ENCODE measurements at regions not wholly inside any gene's neighbourhood (a gene's known extent, or its start where the extent isn't known, plus 50 kb on each side); places are given as distances from the start of the nearest gene placed in this dataset.
"Not testable (repeated sequence)": the region's sequence is repeated elsewhere in the genome, so short reads cannot be mapped to it uniquely, and the experiment has no call there.

DNA sequence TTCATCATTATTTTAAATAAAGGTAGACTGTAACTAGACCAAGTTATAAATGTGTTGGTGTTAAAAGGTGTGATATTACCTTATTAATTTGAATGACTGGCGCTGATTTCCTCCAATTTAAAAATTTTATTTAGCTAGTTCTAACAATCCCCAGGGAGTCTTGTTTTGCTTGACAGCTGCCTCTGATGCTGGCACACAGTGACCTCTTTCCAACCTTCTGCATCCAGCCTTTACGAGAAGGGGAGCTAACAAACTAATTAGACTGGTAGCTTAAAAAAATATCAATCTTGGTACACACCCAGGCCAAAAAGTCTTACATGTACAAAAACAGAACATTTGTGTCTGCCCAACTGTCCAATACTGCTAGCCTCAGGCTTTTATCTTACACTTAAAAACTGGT lies 51.8 kb upstream of the ENPEP start:
- DNase-seq = no peak

DNA sequence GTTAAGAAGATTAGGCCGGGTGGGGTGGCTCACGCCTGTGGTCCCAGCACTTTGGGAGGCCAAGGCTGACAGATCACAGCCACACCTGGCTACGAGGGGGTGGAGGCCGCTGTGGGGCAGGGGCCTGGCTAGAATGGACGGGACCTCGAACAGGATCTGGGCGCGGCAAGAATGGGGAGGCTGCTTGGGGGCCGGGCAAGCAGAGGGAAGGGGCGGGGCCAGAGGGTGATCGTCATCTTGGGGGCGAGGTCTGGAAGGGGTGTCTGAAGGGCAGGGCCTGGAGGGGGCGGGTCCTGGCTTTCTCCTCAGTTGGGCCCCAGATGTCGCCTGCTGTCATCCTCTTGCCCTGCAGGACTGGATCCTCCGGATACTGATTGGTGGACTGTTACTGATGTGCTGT lies 57.3 kb upstream of the ENPEP start:
- no peak for DNase-seq

DNA sequence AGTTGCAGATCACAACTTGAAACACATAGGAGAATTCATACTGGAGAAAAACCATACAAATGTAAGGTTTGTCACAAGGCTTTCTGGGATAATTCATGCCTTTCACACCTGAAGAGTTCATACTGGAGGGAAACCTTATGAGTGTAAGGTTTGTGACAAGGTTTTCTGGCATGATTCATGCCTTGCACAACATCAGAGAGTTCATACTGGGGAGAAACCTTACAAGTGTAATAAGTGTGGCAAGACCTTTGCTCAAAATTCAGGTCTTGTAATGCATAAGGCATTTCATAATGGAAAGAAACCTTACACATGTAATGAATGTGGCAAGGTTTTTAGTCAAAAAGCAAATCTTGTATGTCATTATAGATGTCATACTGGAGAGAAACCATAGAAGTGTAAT lies 58.8 kb upstream of the ENPEP start:
- DNase-seq = no peak

DNA sequence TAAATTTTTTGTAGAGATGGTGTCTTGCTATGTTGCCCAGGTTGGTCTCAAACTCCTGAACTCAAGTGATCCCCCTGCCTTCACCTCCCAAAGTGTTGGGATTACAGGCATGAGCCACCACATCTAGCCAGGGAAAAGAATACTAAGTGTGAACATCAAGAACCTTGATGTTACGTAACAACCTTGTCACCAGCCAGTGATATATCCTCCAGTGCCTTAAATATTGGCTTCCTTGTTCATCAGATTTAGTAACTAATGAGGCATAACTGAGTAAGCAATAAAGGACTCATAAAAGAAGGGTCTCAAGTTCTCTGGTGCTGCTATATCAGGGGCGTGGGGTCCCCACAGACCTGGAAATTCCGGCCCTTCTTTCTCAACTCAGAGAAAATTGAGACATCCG lies 60.5 kb upstream of the ENPEP start:
- DNase-seq = peak; percentile 21

DNA sequence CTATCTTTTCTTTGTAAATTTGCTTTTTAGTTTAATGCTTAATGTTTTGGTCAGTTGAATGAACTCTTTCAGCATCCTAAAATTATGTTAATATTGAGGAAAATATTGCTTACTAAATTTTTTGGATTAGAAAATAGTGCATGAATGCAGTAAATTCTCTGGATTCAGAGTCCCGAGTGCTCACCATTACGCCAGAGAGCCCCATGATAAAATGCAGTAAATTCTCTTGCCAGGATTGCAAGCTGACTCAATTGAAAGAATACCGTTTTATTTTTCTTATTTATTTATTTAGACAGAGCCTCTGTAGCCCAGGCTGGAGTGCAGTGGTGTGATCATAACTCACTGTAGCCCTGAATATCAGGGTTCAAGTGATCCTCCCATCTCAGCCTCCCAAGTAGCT lies 60.9 kb upstream of the ENPEP start:
- DNase-seq = peak; percentile 19

DNA sequence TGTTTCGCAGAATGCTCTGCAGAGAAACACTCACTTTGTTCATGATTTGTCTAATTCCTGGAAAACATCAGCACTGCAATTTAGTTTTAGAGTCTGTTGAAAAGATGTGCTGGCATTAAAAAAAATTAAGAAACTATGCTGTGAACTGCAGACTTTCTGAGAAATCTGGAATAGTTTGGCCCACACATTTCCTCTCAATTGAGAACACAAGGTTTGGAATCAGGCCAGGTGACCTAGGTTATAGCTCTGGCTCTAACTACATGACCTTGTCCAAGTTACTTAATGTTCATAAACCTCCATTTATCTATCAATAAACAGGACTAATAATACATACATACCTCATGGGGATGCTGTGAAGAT lies 61.4 kb upstream of the ENPEP start:
- DNase-seq = peak; percentile 50

- peak; percentile 63 for DNase-seq
Measured at GRCh38 chr4:110413807-110414560, 62.0 kb upstream of the ENPEP start.

GRCh38 chr4:110412354-110413065 lies 63.4 kb upstream of the ENPEP start:
- DNase-seq = no peak

- no peak for DNase-seq
Measured at GRCh38 chr4:110411574-110412011, 64.4 kb upstream of the ENPEP start.

DNA sequence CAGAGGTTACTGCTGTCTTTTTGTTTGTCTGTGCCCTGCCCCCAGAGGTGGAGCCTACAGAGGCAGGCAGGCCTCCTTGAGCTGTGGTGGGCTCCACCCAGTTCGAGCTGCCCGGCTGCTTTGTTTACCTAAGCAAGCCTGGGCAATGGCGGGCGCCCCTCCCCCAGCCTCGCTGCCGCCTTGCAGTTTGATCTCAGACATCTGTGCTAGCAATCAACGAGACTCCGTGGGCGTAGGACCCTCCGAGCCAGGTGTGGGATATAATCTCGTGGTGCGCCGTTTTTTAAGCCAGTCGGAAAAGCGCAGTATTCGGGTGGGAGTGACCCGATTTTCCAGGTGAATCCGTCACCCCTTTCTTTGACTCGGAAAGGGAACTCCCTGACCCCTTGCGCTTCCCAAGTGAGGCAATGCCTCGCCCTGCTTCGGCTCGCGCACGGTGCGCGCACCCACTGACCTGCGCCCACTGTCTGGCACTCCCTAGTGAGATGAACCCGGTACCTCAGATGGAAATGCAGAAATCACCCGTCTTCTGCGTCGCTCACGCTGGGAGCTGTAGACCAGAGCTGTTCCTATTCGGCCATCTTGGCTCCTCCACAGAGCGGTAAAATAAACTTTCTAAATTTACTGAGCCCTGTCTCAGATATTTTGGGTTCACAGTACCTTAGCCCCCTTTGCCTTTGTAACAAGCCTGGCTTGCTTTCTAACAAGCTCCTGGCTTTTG lies 64.9 kb upstream of the ENPEP start:
- DNase-seq = not testable (repeated sequence)

GRCh38 chr4:110400086-110400485 lies 75.9 kb upstream of the ENPEP start:
- no peak for DNase-seq

- DNase-seq = not testable (repeated sequence)
Measured at GRCh38 chr4:110399046-110399445, 76.9 kb upstream of the ENPEP start.

DNA sequence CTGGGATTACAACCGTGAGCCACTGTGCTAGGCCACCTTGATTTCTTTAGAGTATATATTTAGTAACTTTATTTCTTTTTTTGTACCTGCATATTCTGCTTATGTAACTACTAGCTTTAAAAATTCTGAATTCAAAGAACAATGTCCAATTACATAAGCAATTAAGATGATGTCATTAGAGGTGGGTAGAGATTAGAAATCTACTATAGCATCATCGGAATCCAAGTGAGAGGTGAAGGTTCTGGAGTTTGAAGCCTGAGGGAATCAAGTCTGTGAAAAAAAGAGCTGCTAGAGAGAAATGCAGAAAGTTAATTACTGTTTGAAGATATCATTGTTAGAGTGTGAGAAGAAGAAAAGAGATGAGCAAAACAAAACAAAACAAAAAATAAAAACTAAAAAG lies 79.0 kb upstream of the ENPEP start:
- DNase-seq = no peak

DNA sequence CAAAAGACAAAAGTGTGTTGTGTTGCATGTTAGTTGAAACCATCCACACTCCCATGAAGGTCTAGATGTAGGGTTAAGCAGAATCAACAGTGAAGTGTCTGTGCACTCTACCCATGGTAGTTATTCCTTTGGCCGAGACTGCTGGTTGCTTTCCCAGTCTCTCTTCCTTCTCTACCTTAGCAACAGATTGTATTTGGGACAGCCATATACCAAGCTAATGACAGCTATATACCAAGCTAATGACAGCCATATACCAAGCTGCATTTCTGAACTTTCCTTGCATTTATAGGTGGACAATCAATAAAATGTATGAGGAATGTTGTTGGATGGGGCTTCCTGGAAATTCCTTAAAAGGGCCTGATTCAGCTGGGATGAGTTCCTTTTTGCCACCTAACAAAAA lies 80.5 kb upstream of the ENPEP start:
- no peak for DNase-seq

DNA sequence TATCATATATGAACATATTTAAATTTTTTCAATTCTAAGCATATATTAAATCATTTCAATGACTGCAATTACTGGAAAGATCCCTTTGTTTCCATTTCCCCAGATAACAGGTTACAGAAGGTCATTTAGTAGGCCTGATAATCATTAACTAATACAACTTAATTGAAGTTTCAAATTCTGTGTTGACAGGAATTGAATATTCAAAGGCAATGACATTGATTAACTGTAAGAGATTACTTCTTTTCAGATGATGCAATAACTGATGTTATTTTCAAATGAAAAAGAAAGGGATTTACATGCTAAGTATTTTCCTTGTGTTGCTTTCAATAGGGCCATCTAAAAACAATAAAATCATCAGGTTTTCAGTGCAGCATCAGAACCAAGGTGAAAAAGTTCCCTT lies 81.1 kb upstream of the ENPEP start:
- no peak for DNase-seq

GRCh38 chr4:110381784-110382183 lies 94.2 kb upstream of the ENPEP start:
- no peak for DNase-seq

DNA sequence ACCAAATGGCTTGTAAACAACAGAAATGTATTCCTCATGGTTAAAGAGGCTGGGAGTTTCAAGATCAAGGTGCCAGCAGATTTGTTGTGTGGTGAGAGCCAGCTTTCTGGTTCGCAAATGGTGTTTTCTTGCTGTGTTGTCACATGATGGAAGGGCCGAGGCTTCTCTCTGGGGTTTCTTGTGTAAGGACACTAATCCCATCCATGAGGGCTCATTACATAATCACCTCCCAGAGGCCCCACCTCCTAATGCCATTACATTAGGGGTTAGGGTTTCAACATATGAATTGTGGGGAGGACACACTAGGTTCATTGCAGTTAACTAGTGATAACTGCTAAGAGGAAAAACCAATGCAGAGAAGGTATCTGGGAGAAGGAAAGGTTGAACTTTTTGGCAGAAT lies 103.5 kb upstream of the ENPEP start:
- DNase-seq = no peak

- DNase-seq = no peak
Measured at GRCh38 chr4:110371016-110371770, 104.8 kb upstream of the ENPEP start.

DNA sequence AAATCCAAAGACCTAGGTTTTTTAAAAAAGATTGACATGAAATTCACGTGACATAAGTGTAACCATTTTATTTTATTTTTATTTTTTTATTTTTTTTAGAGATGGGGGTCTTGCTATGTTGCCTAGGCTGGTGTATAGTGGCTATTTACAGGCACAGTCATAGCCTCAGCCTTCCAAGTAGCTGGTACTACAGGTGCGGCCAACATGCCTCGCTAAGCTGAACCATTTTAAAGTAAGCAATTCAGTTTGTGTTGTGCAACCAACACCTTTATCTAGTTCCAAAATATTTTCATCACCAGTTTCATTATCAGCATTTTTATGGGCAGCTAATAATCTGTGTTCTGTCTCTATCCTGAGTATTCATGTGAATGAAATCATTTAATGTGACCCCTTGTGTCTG lies 107.5 kb upstream of the ENPEP start:
- no peak for DNase-seq

- no peak for DNase-seq
Measured at GRCh38 chr4:110367156-110367555, 108.8 kb upstream of the ENPEP start.

DNA sequence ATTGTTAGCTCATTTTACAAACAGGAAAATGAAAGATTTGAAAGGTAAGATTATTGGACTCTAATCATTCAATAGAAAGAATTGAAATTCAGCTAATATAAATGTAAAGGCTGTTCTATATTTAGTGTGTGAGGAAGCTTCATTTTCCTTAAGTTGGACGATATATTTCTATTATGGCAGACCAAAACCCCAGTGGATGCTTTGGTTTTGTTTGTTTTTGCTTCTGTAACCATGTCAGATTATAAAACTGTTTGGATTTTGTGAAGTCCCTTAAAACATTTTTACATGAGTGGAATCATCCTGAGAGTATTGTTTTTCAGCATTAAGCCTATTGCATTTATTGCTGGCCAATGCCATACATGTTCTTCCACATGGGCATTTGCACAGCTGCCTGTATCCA lies 110.2 kb upstream of the ENPEP start:
- peak; percentile 13 for DNase-seq

DNA sequence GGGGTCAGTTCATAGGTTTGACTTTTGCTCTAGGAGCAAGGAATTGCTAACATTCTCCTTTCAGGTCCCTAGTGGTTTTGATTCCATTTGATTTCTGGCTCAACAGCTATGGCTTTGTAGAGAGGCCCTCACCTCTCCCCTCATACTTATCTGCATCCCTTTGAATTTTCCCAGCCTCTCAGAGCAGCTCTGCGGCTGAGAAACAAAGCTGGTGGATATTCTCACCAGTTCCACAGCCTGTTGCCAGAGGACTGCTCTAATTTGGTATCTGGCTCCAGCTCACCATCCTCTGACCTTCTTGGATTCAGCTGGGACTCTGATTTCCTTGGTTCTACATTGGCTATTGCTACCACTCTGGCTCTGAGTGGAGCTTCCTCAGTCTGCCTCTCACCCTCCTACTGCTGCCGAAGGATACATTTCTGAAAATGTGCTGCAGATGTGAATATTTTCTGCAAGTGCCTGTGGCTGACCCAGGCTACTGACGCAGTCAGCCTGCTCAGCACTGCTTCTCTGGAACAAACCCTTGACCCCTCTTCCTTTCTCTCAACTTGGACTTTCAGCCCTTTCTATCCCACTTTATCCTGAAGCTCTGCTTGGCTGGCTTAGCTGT lies 110.9 kb upstream of the ENPEP start:
- DNase-seq = peak; percentile 42

GRCh38 chr4:110361921-110362320 lies 114.0 kb upstream of the ENPEP start:
- peak; percentile 15 for DNase-seq
